Psoas muscle (tissue), 7 donors: ENCODE measurements at regions not wholly inside any gene's neighbourhood (a gene's known extent, or its start where the extent isn't known, plus 50 kb on each side); places are given as distances from the start of the nearest gene placed in this dataset.
A peak's percentile ranks its signal among the peaks of the same experiment; 100 is the strongest.

Experiments used
- ATAC-seq, 4 donors: fragments of 200-7000 bp; cut with Tn5 transposase; one replicate each; pipeline ENCODE4 v1.9.1; 2020; ENCODE audit warnings: moderate library complexity in 3 of 4, mild to moderate bottlenecking in 2 of 4
- DNase-seq, 2 donors: peaks; one replicate each; pipeline ENCODE4 v3.0.0-alpha.2; 2020
- H3K27ac ChIP-seq: fragments of 200-600 bp; one replicate; pipeline ENCODE4 v1.8.0; 2022
- H3K27me3 ChIP-seq, 3 donors: fragments of 200-600 bp in 1 of 3; one replicate each; pipeline versions ENCODE4 v1.6.1 to v1.8.0; 2013 to 2022; ENCODE audit warnings: low read length in 2 of 3, mild to moderate bottlenecking in 2 of 3, moderate library complexity in 1 of 3; ENCODE audit not compliant: insufficient read depth in 3 of 3
- H3K36me3 ChIP-seq, 2 donors: fragments of 200-600 bp in 1 of 2; one replicate each; pipeline versions ENCODE4 v1.6.1 to v1.8.0; 2013 to 2022; ENCODE audit warnings: low read depth in 1 of 2, mild to moderate bottlenecking in 1 of 2, moderate library complexity in 1 of 2; ENCODE audit not compliant: insufficient read depth in 1 of 2
- H3K4me1 ChIP-seq: fragments of 200-600 bp; one replicate; pipeline ENCODE4 v1.8.0; 2022
- H3K4me3 ChIP-seq: fragments of 200-600 bp; one replicate; pipeline ENCODE4 v1.8.0; 2022; ENCODE audit warnings: mild to moderate bottlenecking
- H3K9me3 ChIP-seq: fragments of 200-600 bp; one replicate; pipeline ENCODE4 v1.8.0; 2022
- CTCF ChIP-seq: fragments of 200-600 bp; IDR thresholded peaks from one replicate; pipeline ENCODE4 v1.8.0; 2022; ENCODE audit warnings: antibody characterized with exemption
- WGBS, 3 donors: extraction: QIAGEN DNeasy Blood & Tissue Kit; methylation state at CpG; one replicate each; pipeline versions ENCODE4 v1.1.6 to v1.1.7; 2013; 5-methylcytosine and 5-hydroxymethylcytosine counted together
- intact Hi-C, 2 donors: fragments of 100-400 bp; cut with DNase I; formaldehyde crosslinking; loops; one replicate each; pipeline versions ENCODE4 v1.11.0 to v1.14.2; 2022
- donor health status: healthy with polysubstance abuse.
- donor health status: DM: no; HTN: no; CAD: no; lungs with moderate emphysema.
- donor health status: Bipolar disorder and iron deficiency.
- donor health status: healthy.
- donor health status: DM: yes; HTN: yes; CAD: no.
- donor health status: DM: no; HTN: no; CAD: no.
- donor health status: DM: yes; HTN: yes; CAD: no.

GRCh38 chr5:173538654-173539053 lies 77.8 kb downstream of the BOD1 start:
- Histone ChIP-seq H3K4me1 (peaks cover 13% of the 10 kb centered on the region), H3K27ac (peak overlapping the region; percentile 81), H3K4me3 (no peak overlapping the region), H3K9me3 (no peaks in the 10 kb centered on the region), H3K27me3 (no peaks in the 10 kb centered on the region), H3K36me3 (no peaks in the 10 kb centered on the region)
- 50 to 90% (median 74%) methylated on average over 1 of the region's 1 CpG for WGBS, 3 donors
- intact Hi-C loops = no loop called here
- no peak for ATAC-seq
- no peak for DNase-seq
- no peak for TF ChIP-seq CTCF

GRCh38 chr5:173538018-173538417 lies 78.4 kb downstream of the BOD1 start:
- Histone ChIP-seq H3K4me3 (no peak overlapping the region), H3K9me3 (no peaks in the 10 kb centered on the region), H3K36me3 (no peaks in the 10 kb centered on the region), H3K27me3 (no peaks in the 10 kb centered on the region), H3K4me1 (peaks cover 13% of the 10 kb centered on the region), H3K27ac (peak overlapping the region; percentile 81)
- DNase-seq = peak in 1 of 2 donors; percentile 61
- intact Hi-C loops = no loop called here
- peak; percentile 85 to 96 (median 93) for ATAC-seq
- 34 to 36% (median 36%) methylated on average over 6 of the region's 6 CpGs for WGBS, 3 donors
- no peak for TF ChIP-seq CTCF

GRCh38 chr5:173537228-173537627 lies 79.2 kb downstream of the BOD1 start:
- no peaks in the 10 kb centered on the region for H3K9me3 ChIP-seq
- no peak overlapping the region for H3K4me3 ChIP-seq
- peak overlapping the region; percentile 81 for H3K27ac ChIP-seq
- H3K27me3 ChIP-seq = no peaks in the 10 kb centered on the region
- no peak for TF ChIP-seq CTCF
- intact Hi-C loops = no loop called here
- H3K36me3 ChIP-seq = no peaks in the 10 kb centered on the region
- DNase-seq = no peak
- WGBS, 3 donors = 82 to 87% (median 85%) methylated on average over 5 of the region's 5 CpGs
- peaks cover 13% of the 10 kb centered on the region for H3K4me1 ChIP-seq
- ATAC-seq = no peak

- no peak overlapping the region for H3K4me3 ChIP-seq
- TF ChIP-seq CTCF = no peak
- ATAC-seq (no peak), DNase-seq (no peak)
- intact Hi-C loops = no loop called here
- no peaks in the 10 kb centered on the region for H3K9me3 ChIP-seq
- H3K4me1 ChIP-seq = peaks cover 13% of the 10 kb centered on the region
- H3K36me3 ChIP-seq = no peaks in the 10 kb centered on the region
- no peak overlapping the region for H3K27ac ChIP-seq
- WGBS, 3 donors = 76 to 90% (median 83%) methylated on average over 3 of the region's 3 CpGs
- no peaks in the 10 kb centered on the region for H3K27me3 ChIP-seq
Observed at GRCh38 chr5:173535976-173536639, 80.3 kb downstream of the BOD1 start.
